Esophagus squamous epithelium (tissue), 4 donors: ENCODE measurements at regions not wholly inside any gene's neighbourhood (a gene's known extent, or its start where the extent isn't known, plus 50 kb on each side); places are given as distances from the start of the nearest gene placed in this dataset.

Experiments used
- CTCF ChIP-seq, 6 experiments: fragments of 450-650 bp in 4 of 6; fragments of 200-600 bp in 2 of 6; sonication (generic) in 2 of 6; IDR thresholded peaks; one replicate each; pipeline ENCODE4 v1.5.1; 2016 to 2019; ENCODE audit warnings: antibody characterized with exemption in 6 of 6, mild to moderate bottlenecking in 4 of 6, moderate library complexity in 4 of 6
- POLR2A ChIP-seq, 4 donors: fragments of 450-650 bp; IDR thresholded peaks; one replicate each; pipeline ENCODE4 v1.6.1; 2017; ENCODE audit warnings: antibody characterized with exemption in 4 of 4, mild to moderate bottlenecking in 4 of 4, moderate library complexity in 3 of 4

DNA sequence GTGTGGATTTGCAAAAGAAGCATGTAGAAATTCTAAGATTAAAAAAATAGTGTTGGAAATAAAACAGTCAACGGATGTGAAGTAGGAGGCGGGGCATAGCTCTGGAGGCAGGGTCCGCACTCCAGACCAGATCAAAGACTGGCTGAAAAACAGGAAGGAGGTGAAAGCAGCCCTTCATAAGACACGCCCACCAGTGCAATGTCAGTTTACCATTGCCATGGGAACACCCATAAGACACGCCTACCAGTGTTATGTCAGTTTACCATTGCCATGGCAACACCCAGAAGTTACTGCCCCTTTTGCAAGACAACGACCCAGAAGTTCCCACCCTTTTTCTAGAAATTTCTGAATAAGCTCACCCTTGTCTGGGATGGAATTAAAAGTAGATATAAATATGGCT, 87.1 kb downstream of the FZD10 start:
- no peak for TF ChIP-seq POLR2A (IDR thresholded peaks at IDR 0.05)
- no peak for TF ChIP-seq CTCF (IDR thresholded peaks at IDR 0.05)
